NAMALWA (cell line): ENCODE measurements at regions not wholly inside any gene's neighbourhood (a gene's known extent, or its start where the extent isn't known, plus 50 kb on each side); places are given as distances from the start of the nearest gene placed in this dataset.
"Not testable (repeated sequence)": the region's sequence is repeated elsewhere in the genome, so short reads cannot be mapped to it uniquely, and the experiment has no call there.

Experiments
- DNase-seq: peaks from one replicate; pipeline ENCODE4 v3.0.0-alpha.2; 2015; ENCODE audit warnings: low spot score

DNA sequence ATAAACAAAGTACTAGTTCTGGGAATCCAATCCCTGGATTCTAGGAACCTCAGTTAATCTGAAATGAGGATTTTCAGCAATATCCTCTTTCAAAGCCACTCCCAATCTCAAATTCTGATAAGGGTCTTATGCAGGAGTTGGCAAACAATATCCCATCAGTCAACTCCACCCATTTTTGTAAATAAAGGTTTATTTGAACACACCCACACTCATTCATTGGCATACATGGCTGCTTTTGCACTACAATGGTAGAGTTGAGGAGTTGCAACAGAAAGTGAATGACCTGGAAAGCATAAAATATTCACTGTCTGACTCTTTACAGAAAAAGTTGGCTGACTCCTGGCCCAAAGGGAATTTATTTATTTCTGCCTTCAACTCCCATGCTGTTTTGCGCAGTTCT, 157.7 kb upstream of the CDH11 start:
- no peak for DNase-seq

DNA sequence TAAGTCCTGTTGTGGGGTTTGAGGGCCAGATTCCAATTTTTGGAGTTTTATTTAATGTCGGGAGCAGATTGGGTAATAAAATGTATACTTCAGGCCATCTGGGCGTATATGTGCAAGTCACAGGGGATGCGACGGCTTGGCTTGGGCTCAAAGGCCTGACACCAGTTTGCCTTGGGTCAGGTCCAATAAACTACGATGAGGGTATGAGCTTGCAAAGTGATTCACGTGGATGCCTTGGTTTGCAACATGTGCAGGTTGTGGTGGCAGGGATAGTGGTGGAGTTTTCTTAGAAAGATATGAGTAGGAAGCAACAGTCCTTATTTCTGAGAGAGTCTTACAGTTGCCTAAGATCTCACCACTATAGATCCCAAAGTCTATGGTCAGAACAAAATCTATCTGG, 157.0 kb upstream of the CDH11 start:
- no peak for DNase-seq

DNA sequence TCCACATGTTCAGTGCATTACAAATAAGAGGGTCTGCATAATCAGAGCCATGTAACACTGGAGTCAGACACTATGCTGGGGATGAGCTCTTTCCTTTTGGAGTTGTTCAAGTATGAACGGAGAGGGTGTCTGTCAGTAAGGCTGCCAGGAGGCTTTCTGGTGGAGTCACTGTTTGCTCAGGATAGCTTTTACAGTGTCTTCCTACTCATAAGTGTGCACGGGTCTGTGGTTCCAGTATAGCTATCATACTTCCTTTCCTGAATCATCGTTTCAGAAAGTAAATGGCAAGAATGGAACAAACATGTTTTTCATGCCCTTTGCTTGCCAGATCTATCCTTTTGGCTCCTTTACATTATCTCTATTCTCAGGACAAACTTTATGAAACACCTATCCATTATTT, 152.7 kb upstream of the CDH11 start:
- DNase-seq, result no peak

DNA sequence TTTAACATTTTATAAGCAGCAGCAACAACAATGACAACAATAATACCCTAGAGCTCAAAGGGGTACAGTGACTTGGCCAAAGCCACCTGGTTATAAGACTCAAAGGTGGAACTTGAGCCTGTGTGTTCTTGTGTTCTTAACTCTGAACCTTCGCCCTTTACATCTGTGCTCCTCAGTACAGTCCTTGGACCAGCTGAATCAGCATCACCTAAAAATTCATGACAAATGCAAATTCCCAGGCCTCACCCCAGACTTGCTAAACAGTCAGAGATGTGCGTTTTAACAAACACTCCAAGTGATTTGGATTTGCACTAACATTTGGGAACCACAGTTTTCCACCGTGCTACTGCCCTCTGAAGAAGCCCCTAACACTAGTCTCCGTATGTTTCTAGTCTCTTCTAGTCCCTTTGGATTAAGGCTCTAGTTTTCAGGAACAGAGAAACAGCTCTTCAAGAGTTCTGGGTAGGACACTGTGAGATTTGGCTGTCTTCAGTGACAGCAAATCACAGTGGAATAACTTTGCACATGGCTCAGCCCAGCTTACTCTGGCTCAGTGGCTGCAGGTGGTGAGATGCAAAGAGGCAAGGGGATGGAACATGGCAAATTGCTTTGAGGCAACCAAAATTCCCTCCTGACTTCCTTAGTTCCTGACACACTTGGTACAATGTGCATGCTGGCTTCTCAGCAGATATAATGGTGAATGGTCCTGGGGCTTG, 151.0 kb upstream of the CDH11 start:
- no peak for DNase-seq

DNA sequence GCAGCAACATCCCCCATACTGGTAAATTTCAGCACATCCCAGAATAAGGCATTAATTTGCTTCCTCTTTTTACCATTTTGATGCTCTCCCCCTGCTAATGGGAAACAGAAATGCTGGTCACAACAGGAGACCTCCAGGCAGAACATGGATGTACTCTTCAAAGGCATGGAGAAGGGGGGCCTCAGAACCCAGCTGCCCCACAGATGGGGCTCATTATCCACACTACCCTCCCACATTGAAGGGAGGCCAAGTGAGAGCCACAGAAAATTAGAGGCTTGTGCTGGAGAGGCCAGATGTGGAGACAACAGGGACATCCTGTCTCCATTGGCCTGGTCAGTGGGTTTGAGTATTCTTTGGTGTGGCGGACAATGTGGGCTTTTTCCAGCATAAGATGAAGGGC, 150.1 kb upstream of the CDH11 start:
- DNase-seq, result no peak

DNA sequence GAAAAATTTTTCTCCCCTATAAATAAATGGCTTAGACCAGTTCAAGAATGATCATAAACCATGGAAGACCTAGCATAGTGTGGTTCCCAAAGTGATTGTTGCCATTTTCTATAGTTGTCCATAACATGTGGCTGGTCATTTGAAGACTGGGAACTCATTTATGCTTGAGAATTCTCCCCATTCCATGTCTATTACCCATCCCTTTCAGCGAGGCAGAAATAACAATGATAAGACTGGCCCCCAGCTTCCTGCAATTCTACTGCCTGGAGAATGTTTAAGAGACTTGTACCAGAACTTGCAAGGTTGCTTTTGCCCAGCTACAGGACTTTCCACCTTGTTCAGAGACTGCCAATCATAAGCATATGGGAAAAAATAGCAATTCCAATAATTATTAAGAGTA, 146.5 kb upstream of the CDH11 start:
- no peak for DNase-seq

DNA sequence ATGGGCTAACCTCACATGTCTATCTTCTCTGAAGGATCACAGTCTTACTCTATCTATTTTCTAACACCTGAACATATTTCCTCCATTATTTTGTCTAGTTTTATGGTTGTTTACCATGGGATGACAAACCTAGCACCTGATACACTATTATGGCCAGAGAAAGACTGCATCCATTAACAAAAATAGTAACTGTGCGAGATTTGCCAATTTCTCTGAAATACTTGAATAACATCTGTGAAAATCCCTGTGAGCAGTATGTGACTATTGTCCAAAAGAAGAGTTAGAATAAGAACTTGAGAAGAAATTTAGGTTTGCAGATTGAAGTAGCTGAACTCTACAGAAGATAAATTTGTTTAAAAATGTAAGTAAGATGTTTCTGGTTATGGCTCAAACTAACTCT, 142.0 kb upstream of the CDH11 start:
- no peak for DNase-seq

DNA sequence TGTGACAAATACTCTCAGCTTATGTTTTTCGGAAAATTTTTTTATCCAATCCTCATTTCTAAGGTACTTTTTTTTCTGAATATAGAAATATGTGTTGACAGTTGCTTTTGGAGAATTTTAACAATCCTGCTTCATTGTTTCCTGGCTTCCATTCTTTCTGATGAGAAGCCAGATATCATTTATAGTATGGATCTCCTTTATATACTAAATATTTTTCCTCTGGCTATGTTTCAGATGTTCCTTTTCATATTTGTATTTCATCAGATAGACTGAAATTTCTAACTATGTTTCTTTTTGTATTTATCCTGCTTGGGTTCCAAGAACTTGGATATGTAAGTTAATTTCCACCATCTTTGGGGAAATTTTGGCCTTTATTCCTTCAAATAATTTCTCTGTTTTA, 138.9 kb upstream of the CDH11 start:
- DNase-seq, result no peak

DNA sequence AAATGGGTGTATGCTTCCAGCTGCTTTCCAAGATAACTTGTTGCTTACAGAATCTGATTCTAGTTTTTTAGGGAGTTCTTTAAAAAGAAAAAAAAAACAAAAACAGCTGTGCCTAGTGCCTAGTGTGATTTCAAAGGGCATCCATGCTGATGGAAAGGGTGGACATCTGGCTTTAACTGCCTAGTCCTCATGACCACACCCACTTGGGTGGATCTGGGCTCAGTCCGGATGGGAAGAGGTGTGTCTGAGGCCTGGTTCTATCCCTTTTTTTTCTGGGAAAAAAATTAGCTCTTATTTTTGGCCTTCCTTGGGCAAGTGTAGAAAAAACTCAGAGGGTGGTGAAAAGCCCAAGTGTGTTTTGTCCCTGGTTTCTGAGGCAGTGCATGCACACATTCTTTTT, 132.3 kb upstream of the CDH11 start:
- DNase-seq, result no peak

DNA sequence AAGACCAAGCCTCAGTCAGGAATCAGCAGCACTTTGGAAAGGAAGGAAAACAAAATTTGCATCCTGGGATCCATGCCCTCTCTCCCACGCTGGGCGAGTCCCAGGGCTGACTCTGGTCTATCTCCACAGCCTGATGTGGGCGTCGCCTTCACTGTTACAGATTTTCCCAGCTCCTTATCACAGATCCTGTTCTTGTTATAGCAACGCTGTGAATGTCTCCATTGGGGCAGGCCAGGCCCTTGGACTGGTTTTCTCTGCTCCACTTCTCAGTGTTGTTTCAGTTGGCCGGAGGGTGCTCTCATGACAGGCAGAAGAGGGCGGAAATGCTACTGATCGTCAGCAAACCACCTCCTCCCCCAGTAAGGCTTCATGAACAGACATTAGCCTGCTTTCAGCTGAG, 127.9 kb upstream of the CDH11 start:
- DNase-seq, result no peak

DNA sequence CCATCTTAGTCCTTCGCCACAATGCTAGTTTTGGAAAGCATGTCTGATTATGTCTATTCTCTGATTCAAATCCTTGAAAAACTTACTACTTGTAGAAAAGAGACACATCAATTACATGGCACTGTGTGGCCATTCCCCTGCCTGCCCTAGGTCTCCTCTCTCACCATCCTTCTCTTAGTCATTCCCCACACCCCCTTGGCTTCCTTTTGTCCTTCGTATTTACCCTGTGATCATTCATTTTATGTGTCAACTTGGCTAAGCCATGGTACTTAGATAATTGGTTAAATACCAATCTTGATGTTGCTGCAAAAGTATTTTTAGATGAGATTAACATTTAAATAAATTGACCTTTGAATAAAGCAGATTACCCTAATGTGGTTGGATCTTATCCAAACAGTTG, 122.9 kb upstream of the CDH11 start:
- no peak for DNase-seq

DNA sequence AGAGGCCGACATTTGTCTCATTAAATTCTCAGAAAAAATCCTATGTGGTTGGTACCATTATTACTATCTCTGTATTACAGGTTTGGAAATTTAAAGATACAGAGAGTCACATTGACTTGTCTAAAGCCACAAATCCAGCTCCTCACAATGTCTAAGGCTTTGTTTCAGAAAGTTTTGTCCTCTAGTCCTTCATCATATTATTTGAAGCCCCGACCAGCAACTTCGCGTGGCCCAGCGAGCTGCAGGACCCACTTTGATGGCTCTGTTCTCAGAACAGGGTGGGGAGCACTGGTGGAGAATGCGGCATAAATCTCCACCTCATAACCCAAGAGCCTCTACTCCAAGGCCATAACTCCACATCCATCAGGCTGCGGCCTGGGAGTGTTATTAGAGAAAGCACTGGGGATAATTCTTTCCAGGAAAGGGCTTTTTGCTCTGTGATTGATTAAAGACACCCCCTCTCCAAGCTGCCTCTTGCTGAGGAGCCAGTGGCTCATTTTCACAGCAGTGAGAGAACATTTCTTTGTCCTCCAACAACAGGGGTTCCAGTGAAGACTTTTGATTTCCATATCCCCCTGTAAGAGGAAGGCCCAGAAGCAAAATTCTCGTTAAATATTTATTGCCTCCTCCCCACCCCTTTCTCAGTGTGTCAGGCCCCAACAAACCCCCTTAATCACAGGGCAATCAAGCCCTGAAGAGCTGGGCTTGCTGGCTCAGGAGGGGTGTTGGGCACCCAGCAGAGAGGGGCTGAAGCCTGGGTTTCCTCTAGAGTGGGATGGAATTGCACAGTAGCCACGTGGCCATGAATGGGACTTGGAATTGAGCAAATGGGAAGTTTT, 113.7 kb upstream of the CDH11 start:
- no peak for DNase-seq

DNA sequence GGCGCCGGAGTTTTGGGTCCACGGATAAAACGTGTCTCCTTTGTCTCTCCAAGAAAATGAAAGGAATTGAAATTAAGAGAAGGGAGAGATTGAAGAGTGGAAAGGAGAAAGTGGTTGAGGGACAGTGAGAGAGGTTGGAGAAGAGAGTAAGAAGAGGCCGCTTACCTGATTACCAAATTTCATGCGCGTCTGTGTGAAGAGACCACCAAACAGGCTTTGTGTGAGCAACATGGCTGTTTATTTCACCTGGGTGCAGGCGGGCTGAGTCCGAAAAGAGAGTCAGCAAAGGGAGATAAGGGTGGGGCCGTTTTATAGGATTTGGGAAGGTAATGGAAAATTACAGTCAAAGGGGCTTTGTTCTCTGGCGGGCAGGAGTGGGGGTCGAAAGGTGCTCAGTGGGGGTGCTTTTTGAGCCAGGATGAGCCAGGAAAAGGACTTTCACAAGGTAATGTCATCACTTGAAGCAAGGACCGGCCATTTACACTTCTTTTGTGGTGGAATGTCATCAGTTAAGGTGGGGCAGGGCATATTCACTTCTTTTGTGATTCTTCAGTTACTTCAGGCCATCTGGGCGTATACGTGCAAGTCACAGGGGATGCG, 113.0 kb upstream of the CDH11 start:
- not testable (repeated sequence) for DNase-seq

DNA sequence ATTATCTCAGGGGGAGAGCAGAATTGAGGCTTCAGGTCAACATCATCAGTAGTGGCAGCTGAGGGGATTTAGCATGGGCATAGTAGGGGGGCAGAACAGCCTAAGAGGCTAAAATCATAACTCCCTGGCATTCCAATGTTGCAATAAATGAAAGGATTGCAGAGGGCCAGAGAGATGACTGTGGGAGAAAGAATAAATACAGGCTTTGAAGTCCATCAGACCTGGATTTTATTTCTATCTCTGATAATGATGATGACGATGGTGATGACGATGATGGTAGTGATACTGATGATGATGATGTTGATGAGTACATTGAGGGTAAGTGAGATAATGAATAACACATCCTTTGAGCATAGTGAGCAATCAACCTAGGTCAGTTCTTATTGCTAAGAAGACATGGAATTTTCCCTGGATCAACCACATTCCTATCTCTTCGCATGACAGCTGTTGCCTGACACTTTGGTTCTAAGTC, 107.4 kb upstream of the CDH11 start:
- DNase-seq, result no peak

DNA sequence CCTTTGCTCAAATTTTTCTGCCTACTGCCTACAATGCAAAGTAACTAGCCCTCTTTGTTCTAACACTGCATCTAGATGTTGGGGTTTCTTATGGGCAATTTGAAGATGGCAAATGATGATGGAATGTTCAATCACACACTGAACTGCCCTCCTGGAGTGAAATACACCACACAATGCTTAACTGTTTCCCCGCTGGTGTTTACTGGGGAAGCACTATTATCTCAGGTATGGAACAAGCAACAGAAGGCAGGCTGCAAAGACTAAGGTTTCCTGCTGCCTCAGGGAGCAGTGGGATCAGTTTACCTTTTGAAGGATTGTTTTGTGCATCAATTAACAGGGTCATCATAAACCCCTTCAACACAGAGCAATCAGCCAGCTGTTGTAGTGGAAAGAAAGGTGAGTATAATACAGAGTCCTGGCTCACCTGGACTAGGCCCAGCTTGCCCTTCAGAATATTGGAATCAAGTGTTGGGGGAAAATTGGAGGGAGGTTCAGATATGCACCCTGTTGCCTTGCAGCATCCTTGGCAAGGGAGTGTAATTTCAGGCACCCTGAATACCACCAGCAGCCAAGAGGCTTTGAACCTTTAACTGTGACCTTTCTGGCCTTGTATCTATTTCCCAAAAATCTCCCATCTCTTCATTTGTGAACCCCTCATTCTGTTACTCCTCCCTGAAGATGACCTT, 105.4 kb upstream of the CDH11 start:
- no peak for DNase-seq

DNA sequence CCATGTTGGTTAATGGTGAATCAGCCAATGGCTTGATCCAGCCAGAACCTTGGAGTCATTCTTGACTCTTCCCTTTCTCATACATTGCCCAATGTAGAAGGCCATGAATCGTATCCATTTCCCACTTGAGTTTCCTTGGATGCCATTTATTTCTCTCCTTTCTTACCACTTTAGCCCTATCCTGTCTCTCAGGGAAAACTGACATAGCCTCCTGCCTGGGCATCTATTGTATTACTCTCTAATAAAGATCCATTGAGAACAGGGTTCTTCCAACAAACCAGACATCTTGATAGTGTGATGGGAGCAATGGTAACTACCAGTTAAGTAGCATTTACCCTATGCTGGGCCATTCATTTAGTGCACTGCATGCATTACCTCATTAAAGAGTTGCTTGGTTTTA, 104.2 kb upstream of the CDH11 start:
- DNase-seq, result no peak

DNA sequence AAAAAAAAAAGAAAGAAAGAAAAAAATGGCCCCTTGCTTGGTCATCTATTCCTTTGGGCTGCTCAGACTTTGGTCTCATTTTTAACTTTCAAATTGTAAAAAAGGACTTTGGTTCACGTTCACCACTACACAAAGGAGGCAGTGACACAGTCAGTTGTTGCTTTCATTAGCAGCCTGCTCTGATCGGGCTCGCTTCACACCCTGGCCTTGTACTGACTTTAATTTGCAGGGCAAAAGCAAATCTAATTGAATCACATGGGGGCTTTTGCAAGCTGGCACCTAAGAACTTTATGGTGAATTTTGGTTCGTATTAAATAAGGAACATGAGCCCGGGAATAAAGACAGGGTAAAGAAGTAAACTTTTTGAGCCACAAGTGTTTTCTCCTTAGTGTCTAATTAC, 103.6 kb upstream of the CDH11 start:
- DNase-seq, result no peak

DNA sequence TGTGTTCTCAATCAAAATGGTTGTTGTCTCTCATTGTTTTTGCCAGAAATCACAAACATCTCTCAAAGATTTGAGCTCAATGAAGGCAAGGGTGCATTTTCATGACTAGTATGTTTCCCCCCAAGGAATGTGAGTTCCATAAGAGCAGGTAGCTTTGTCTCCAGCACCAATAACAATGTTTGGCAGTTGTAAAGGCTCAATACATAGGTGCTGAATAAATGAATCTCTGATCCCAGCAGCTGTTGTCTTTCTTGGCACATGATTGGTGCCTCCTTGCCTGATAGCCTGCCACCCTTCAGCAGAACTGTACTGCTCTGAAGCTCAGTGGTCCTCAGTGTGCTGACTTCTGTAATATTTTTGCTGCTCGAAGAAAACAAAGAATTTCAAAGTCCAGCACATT, 103.1 kb upstream of the CDH11 start:
- no peak for DNase-seq

DNA sequence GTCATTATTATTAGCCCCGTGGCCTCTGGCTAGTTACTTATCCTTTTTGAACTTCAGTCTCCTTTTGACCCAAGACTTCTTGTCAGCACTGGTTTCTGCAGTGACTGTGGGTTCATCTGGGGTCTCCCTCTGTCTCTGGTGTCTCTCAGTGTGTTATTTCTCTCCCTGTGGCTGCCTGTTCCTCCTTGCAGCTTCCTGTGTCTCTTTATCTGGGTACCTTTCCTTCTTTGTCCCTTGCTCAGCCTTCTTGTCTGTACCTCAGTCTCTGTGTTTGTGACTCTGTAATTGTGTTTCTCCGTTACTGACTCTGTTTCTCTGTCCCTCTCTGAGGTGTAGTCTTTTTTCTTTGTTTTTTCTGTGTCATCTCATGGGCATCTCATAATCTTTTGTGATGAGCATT, 102.6 kb upstream of the CDH11 start:
- no peak for DNase-seq

DNA sequence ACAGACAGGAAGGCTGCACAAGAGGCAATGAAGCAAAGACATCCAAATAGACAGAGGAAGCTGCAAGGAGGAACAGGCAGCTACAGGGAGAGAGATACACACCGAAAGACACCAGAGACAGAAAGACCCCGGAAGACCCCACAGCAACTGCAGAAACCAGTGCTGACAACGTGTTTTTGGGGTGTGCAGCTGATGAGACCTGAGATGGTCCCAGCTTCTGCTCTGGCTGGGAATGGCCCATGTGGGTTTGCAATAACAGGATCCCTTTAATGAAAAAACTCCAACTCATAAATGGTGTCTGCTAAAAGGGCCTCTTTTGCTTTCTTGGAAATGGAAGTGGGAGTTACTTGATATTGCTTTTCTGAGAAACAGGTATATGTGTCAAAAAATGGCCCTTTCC, 101.5 kb upstream of the CDH11 start:
- no peak for DNase-seq

DNA sequence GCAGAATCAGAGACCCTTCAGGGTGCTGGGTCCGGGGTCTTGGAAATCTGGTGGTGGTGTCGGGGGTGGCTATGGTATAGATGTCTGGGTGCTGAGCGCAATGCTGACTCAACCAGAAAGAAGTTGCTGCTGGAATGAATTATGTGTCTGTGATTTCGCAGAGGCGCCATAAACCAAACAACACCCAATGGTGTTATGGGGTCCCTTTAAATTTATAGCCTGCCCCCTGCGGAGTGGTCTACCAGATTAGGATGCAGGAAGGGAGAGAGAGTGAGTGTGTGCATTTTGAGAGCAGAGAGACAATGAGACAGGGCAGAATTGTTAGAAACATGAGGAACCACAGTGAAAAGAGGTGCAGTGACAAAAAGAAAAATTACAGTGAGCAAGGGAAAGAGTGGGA, 100.7 kb upstream of the CDH11 start:
- DNase-seq, result no peak

DNA sequence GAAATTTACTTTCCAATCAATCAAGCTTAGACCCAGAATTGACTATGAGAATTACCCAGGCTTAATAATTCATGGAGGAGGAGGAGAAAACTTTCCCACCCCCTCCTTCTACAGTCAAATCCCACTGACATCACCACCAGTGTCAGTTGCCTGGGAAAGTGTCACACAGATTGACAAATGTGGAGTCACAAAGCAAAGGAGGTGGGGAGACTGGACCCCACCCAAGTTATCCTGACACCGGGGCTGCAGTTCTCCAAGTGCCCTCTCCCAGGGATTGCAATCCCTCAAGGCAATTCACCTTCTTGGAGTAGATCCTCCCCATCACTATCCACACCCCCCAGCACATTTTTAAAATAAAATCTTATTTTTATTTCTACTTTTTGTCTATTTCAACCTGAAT, 100.2 kb upstream of the CDH11 start:
- DNase-seq, result no peak

DNA sequence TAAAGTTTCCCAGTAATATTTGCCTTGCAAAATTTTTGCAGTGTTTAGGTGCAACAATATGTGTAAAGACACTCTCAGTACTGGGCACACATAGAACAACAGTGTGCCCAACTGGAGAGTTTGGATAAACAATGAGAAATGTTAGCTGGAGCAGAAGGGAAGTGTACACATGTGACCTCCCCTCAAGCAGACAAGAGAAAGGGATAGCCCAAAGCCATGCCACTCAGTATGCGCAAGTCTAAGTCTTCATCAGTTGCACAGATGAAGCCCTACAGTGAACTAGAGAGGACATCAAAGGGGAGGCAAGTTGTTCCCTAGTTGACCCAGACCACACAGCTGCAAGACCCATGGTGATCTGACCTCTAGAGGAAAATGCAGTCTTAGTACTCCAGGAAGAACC, 97.9 kb upstream of the CDH11 start:
- no peak for DNase-seq
